ENCODE measurements at regions not wholly inside any gene's neighbourhood (a gene's known extent, or its start where the extent isn't known, plus 50 kb on each side); places are given as distances from the start of the nearest gene placed in this dataset.
"Not testable (repeated sequence)": the region's sequence is repeated elsewhere in the genome, so short reads cannot be mapped to it uniquely, and the experiment has no call there.

DNA sequence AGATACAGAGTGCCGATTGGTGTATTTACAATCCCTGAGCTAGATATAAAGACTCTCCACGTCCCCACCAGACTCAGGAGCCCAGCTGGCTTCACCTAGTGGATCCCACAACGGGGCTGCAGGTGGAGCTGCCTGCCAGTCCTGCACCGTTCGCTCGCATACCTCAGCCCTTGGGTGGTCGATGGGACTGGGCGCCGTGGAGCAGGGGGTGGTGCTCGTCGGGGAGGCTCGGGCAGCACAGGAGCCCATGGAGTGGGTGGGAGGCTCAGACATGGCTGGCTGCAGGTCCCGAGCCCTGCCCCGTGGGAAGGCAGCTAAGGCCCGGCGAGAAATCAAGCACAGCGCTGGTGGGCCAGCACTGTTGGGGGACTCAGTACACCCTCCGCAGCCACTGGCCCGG lies 1093.6 kb downstream of the TYW1 start:
- not testable (repeated sequence) for H3K4me3 ChIP-seq (ENCODE audit: low read depth in 1 of 2, low read length in 2 of 2); H3K27me3 ChIP-seq (ENCODE audit: low read depth, low read length); H3K27ac ChIP-seq (ENCODE audit: low read length); H3K9me3 ChIP-seq (ENCODE audit: control insufficient read depth in 1 of 2, low read length in 2 of 2); H3K36me3 ChIP-seq (ENCODE audit: control insufficient read depth in 1 of 2, insufficient read depth in 2 of 2, low read length in 2 of 2); H3K4me1 ChIP-seq (ENCODE audit: control insufficient read depth in 1 of 2, insufficient read depth in 2 of 2, low read length in 2 of 2)

DNA sequence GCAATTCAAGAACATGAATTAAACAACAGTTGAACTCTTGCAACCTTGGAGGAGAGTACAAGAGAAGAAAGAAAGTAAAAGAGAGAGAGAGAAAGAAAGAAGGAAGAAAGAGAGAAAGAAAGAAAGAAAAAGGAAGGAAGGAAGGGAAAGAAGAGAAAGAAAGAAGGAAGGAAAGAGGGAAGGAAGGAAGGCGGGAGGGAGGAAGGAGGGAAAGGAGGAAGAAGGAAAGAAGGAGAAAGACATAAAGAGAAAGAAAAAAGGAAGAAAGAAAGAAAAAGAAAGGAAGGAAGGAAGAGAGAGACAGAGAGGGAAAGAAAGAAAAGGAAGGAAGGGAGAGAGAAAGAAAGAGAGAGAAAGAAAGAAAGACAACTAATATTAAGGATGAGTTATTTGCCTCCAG lies 1106.7 kb downstream of the TYW1 start:
- Histone ChIP-seq H3K4me1 (ENCODE audit: control insufficient read depth in 1 of 2, insufficient read depth in 2 of 2, low read length in 2 of 2) (no peaks in the 10 kb centered on the region), H3K9me3 (ENCODE audit: control insufficient read depth in 1 of 2, low read length in 2 of 2) (no peaks in the 10 kb centered on the region), H3K27me3 (ENCODE audit: low read depth, low read length) (peaks cover 3% of the 10 kb centered on the region), H3K36me3 (ENCODE audit: control insufficient read depth in 1 of 2, insufficient read depth in 2 of 2, low read length in 2 of 2) (no peaks in the 10 kb centered on the region), H3K27ac (ENCODE audit: low read length) (no peak overlapping the region), H3K4me3 (ENCODE audit: low read depth in 1 of 2, low read length in 2 of 2) (no peak overlapping the region)

DNA sequence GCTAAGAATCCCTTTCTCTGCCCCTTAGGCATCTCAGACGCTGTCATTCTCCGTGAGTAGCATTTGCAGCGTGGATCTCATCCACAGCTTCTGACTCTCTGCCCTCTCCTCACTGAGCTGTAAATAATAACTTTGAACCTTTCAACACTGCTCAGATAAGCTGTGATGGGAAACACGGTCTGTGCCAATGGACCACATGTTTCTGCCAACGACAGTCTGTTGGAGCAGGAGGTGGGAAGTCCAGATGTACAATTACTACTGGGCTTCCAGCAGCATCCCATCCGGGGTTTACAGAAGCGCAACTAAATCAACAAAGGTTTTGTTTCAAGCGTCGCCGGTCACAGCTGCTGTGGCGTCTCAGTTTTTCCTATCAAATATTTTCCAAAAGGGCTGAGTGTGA lies 1110.6 kb downstream of the TYW1 start:
- Histone ChIP-seq H3K27ac (ENCODE audit: low read length) (no peak overlapping the region), H3K9me3 (ENCODE audit: control insufficient read depth in 1 of 2, low read length in 2 of 2) (no peaks in the 10 kb centered on the region), H3K4me3 (ENCODE audit: low read depth in 1 of 2, low read length in 2 of 2) (no peak overlapping the region), H3K36me3 (ENCODE audit: control insufficient read depth in 1 of 2, insufficient read depth in 2 of 2, low read length in 2 of 2) (no peaks in the 10 kb centered on the region), H3K4me1 (ENCODE audit: control insufficient read depth in 1 of 2, insufficient read depth in 2 of 2, low read length in 2 of 2) (no peaks in the 10 kb centered on the region), H3K27me3 (ENCODE audit: low read depth, low read length) (peaks cover 3% of the 10 kb centered on the region)

DNA sequence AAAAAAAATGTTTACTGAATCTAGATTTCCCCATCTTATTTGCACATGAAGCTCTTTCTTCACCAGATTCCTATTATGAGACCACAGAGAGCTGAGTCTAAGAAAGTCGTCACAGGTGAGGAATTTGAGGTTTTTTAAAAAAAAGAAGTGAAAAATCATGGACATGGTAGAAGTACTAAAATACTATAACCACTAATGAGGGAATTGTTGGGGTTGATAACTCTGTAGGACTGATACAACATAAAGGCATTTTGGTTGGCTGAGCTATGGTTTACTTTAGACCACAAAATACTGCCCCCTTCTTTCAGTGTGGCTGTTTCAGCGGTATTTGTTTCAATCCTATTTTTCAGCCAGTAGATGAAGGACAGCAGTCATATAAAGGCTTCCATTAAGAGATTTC lies 1111.3 kb downstream of the TYW1 start:
- Histone ChIP-seq H3K4me3 (ENCODE audit: low read depth in 1 of 2, low read length in 2 of 2) (no peak overlapping the region), H3K27ac (ENCODE audit: low read length) (no peak overlapping the region), H3K36me3 (ENCODE audit: control insufficient read depth in 1 of 2, insufficient read depth in 2 of 2, low read length in 2 of 2) (no peaks in the 10 kb centered on the region), H3K4me1 (ENCODE audit: control insufficient read depth in 1 of 2, insufficient read depth in 2 of 2, low read length in 2 of 2) (no peaks in the 10 kb centered on the region), H3K9me3 (ENCODE audit: control insufficient read depth in 1 of 2, low read length in 2 of 2) (no peaks in the 10 kb centered on the region), H3K27me3 (ENCODE audit: low read depth, low read length) (peaks cover 3% of the 10 kb centered on the region)

DNA sequence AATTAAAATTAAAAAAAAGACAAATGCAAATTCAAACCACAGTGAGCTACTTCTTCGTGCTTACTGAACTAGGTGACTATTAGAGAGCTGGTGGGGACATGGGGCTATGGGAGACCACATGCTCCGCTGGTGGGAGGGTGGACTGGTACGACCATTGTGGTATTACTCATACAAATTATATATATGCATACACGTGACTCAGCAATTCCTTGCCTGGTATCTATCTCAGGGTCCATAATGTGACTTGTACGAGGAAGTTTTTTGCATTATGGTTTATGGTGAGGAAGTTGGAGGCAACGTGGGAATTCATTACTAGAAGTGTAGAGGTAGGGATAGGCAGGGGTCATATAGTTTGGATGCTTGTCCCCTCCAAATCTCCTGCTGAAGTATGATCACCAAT lies 1112.7 kb downstream of the TYW1 start:
- Histone ChIP-seq H3K4me3 (ENCODE audit: low read depth in 1 of 2, low read length in 2 of 2) (no peak overlapping the region), H3K9me3 (ENCODE audit: control insufficient read depth in 1 of 2, low read length in 2 of 2) (no peaks in the 10 kb centered on the region), H3K27me3 (ENCODE audit: low read depth, low read length) (peaks cover 3% of the 10 kb centered on the region), H3K27ac (ENCODE audit: low read length) (no peak overlapping the region), H3K36me3 (ENCODE audit: control insufficient read depth in 1 of 2, insufficient read depth in 2 of 2, low read length in 2 of 2) (no peaks in the 10 kb centered on the region), H3K4me1 (ENCODE audit: control insufficient read depth in 1 of 2, insufficient read depth in 2 of 2, low read length in 2 of 2) (no peaks in the 10 kb centered on the region)

DNA sequence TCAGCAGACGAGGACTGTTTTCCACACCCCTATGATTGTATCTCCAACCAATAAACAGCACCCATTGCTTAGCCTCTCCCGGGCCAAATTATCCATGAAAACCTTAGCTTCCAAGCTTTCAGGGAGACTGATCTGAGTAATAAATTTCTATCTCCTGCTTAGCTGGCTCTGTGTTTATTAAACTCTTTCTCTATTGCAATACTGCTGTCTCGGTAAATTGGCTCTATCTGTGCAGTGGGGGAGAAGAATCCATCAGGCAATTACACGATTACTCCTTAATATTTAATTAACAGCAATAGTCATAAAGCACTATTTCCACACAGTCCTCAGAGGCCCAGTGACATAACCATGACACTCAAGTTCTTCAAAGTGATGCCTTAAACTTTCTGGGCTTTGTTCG lies 1122.8 kb downstream of the TYW1 start:
- no peaks in the 10 kb centered on the region for H3K36me3 ChIP-seq (ENCODE audit: control insufficient read depth in 1 of 2, insufficient read depth in 2 of 2, low read length in 2 of 2)
- no peaks in the 10 kb centered on the region for H3K4me1 ChIP-seq (ENCODE audit: control insufficient read depth in 1 of 2, insufficient read depth in 2 of 2, low read length in 2 of 2)
- H3K9me3 ChIP-seq (ENCODE audit: control insufficient read depth in 1 of 2, low read length in 2 of 2), result peaks cover 0 to 21% of the 10 kb centered on the region in 2 donors
- H3K4me3 ChIP-seq (ENCODE audit: low read depth in 1 of 2, low read length in 2 of 2), result no peak overlapping the region
- H3K27me3 ChIP-seq (ENCODE audit: low read depth, low read length), result no peaks in the 10 kb centered on the region
- no peak overlapping the region for H3K27ac ChIP-seq (ENCODE audit: low read length)

DNA sequence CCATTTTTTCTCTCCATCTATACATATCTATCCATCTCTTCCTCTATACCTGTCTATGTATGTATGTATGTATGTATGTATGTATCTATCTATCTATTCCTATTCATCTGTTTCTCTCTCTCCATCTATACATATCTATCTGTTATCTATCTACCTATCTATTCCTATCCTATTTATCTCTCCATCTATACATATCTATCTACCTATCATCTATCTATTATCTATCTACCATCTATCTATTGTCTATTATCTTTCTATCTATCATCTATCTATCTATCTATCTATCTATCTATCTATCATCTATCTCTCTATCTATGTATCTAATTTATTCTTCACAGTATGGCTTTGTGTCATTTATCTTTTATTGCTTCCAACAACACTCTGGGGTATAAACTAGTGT lies 1124.4 kb downstream of the TYW1 start:
- no peaks in the 10 kb centered on the region for H3K4me1 ChIP-seq (ENCODE audit: control insufficient read depth in 1 of 2, insufficient read depth in 2 of 2, low read length in 2 of 2)
- no peaks in the 10 kb centered on the region for H3K27me3 ChIP-seq (ENCODE audit: low read depth, low read length)
- no peak overlapping the region for H3K27ac ChIP-seq (ENCODE audit: low read length)
- H3K9me3 ChIP-seq (ENCODE audit: control insufficient read depth in 1 of 2, low read length in 2 of 2), result peaks cover 0 to 21% of the 10 kb centered on the region in 2 donors
- no peak overlapping the region for H3K4me3 ChIP-seq (ENCODE audit: low read depth in 1 of 2, low read length in 2 of 2)
- H3K36me3 ChIP-seq (ENCODE audit: control insufficient read depth in 1 of 2, insufficient read depth in 2 of 2, low read length in 2 of 2), result no peaks in the 10 kb centered on the region

DNA sequence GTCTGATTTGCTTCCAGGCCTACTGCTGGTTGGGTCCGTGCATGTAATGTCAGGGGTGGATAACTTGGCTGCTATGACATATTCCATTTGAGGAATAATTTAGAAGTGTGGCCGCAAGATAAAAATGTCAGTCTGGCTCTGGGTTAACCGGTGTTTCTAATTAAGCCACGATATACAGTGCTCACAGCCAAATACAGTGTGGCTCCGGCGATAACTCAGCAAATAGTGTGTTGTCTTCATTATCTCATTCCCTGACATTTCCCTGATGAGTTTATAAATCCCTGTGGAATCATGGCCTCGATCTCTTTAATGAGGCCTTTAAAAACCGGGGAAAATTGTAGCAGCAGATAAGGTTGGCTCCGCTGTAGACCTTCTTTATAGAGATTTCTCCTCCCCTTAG lies 1125.0 kb downstream of the TYW1 start:
- H3K27ac ChIP-seq (ENCODE audit: low read length), result no peak overlapping the region
- peaks cover 0 to 21% of the 10 kb centered on the region in 2 donors for H3K9me3 ChIP-seq (ENCODE audit: control insufficient read depth in 1 of 2, low read length in 2 of 2)
- H3K36me3 ChIP-seq (ENCODE audit: control insufficient read depth in 1 of 2, insufficient read depth in 2 of 2, low read length in 2 of 2), result no peaks in the 10 kb centered on the region
- no peak overlapping the region for H3K4me3 ChIP-seq (ENCODE audit: low read depth in 1 of 2, low read length in 2 of 2)
- no peaks in the 10 kb centered on the region for H3K27me3 ChIP-seq (ENCODE audit: low read depth, low read length)
- no peaks in the 10 kb centered on the region for H3K4me1 ChIP-seq (ENCODE audit: control insufficient read depth in 1 of 2, insufficient read depth in 2 of 2, low read length in 2 of 2)

DNA sequence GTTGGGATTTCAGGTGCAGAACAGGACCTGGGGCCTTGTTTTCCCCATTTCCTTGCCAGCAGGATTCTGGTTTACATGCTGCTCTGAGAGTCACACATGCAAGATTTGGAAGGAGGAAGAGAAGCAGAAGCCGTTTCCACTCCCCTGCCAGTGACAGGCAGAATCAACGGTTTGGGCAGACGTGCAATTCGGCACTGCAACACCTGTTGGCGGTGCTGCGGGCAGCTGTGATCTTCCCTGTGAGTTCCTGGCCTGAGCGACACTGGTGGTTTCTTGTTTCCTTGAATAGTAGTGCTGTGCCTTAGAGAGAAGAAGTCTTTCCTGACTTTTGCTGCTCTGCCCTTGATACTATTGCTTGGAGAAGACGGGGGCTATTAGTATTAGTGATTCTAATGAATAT lies 1126.2 kb downstream of the TYW1 start:
- Histone ChIP-seq H3K27me3 (ENCODE audit: low read depth, low read length) (no peaks in the 10 kb centered on the region), H3K36me3 (ENCODE audit: control insufficient read depth in 1 of 2, insufficient read depth in 2 of 2, low read length in 2 of 2) (no peaks in the 10 kb centered on the region), H3K4me1 (ENCODE audit: control insufficient read depth in 1 of 2, insufficient read depth in 2 of 2, low read length in 2 of 2) (no peaks in the 10 kb centered on the region), H3K4me3 (ENCODE audit: low read depth in 1 of 2, low read length in 2 of 2) (no peak overlapping the region), H3K27ac (ENCODE audit: low read length) (no peak overlapping the region), H3K9me3 (ENCODE audit: control insufficient read depth in 1 of 2, low read length in 2 of 2) (peaks cover 0 to 21% of the 10 kb centered on the region in 2 donors)

DNA sequence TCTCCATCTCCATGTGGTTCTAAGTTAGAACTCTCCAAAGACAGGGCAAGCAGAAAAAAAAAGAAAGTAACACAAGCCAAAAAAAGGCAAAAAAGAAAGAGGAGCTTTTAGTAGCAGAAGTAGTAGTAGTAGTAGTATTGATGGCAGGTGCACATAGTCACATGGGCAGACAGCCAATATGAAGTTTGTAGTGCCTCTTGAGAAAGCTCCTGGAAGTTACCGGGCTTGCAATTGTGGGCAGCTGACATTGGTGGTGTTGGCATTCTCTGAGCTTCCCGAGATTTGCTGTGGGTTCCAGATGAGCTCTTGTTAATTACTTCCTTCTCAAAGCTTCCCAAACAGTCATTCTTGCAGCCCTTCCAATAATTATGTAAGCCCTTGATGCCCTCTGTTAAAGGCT lies 1128.5 kb downstream of the TYW1 start:
- H3K9me3 ChIP-seq (ENCODE audit: control insufficient read depth in 1 of 2, low read length in 2 of 2), result peaks cover 0 to 1% of the 10 kb centered on the region in 2 donors
- H3K4me3 ChIP-seq (ENCODE audit: low read depth in 1 of 2, low read length in 2 of 2), result no peak overlapping the region
- no peaks in the 10 kb centered on the region for H3K27me3 ChIP-seq (ENCODE audit: low read depth, low read length)
- no peaks in the 10 kb centered on the region for H3K4me1 ChIP-seq (ENCODE audit: control insufficient read depth in 1 of 2, insufficient read depth in 2 of 2, low read length in 2 of 2)
- no peak overlapping the region for H3K27ac ChIP-seq (ENCODE audit: low read length)
- H3K36me3 ChIP-seq (ENCODE audit: control insufficient read depth in 1 of 2, insufficient read depth in 2 of 2, low read length in 2 of 2), result no peaks in the 10 kb centered on the region

DNA sequence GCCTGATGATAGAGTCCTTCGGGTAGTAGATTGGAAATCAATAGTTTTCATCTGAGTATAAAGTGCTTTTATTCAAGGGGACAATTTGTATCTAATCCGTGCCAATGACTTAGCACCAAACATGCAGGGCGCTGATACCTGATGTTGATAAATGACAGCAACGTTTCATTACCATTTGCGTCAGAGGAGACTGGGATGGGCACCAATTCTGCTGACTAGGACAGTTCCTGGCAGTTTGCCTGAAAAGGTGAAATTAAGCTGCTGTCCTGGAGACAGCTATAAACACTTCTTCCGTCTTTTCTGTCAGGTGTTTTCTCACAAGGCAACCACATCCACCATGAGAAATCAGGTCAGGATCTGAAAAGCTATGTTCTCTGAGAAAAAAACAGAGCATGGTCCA lies 1136.4 kb downstream of the TYW1 start:
- no peak overlapping the region for H3K4me3 ChIP-seq (ENCODE audit: low read depth in 1 of 2, low read length in 2 of 2)

DNA sequence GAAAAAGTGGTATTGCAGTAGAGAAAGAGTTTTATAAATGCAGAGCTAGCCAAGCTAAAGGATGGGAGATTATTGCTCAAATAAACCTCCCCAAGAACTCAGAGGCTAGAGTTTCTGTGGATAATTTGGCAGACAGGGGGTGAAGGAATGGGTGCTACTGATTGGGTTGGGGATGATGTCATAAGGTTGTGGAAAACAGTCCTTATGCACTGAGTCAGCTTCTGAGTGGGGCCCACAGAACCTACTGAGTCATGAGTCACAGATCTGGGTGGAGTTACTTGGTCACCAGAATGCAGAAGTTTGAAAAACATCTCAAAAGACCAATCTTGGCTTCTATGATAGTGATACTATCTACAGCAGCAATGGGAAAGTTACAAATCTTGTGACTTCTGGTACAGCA lies 1146.7 kb downstream of the TYW1 start:
- no peaks in the 10 kb centered on the region for H3K4me1 ChIP-seq (ENCODE audit: control insufficient read depth in 1 of 2, insufficient read depth in 2 of 2, low read length in 2 of 2)
- no peak overlapping the region for H3K27ac ChIP-seq (ENCODE audit: low read length)
- H3K9me3 ChIP-seq (ENCODE audit: control insufficient read depth in 1 of 2, low read length in 2 of 2), result peaks cover 0 to 8% of the 10 kb centered on the region in 2 donors
- H3K36me3 ChIP-seq (ENCODE audit: control insufficient read depth in 1 of 2, insufficient read depth in 2 of 2, low read length in 2 of 2), result no peaks in the 10 kb centered on the region
- no peak overlapping the region for H3K4me3 ChIP-seq (ENCODE audit: low read depth in 1 of 2, low read length in 2 of 2)
- no peaks in the 10 kb centered on the region for H3K27me3 ChIP-seq (ENCODE audit: low read depth, low read length)

More for the DNA sequence above, 1136.4 kb downstream of the TYW1 start:
- Histone ChIP-seq H3K27ac (ENCODE audit: low read length) (no peak overlapping the region), H3K9me3 (ENCODE audit: control insufficient read depth in 1 of 2, low read length in 2 of 2) (no peaks in the 10 kb centered on the region), H3K36me3 (ENCODE audit: control insufficient read depth in 1 of 2, insufficient read depth in 2 of 2, low read length in 2 of 2) (no peaks in the 10 kb centered on the region), H3K27me3 (ENCODE audit: low read depth, low read length) (no peaks in the 10 kb centered on the region), H3K4me1 (ENCODE audit: control insufficient read depth in 1 of 2, insufficient read depth in 2 of 2, low read length in 2 of 2) (no peaks in the 10 kb centered on the region)

All from muscle layer of duodenum (tissue), 2 donors.